ENCODE measurements at regions not wholly inside any gene's neighbourhood (a gene's known extent, or its start where the extent isn't known, plus 50 kb on each side); places are given as distances from the start of the nearest gene placed in this dataset.

GRCh38 chr17:5869041-5869745, 201.0 kb upstream of the WSCD1 start:
- TF ChIP-seq CTCF (IDR thresholded peaks at IDR 0.05; ENCODE audit: insufficient read depth, low read length, poor library complexity, severe bottlenecking), result no peak
- no peak for DNase-seq (ENCODE audit: low read depth)
- no peaks in the 10 kb centered on the region for H3K36me3 ChIP-seq (ENCODE audit: control insufficient read depth, insufficient read depth, low read length)
- H3K27me3 ChIP-seq (ENCODE audit: control insufficient read depth, insufficient read depth, low read length), result no peaks in the 10 kb centered on the region
- no peak overlapping the region for H3K4me3 ChIP-seq (ENCODE audit: low read depth, low read length)

GRCh38 chr17:5870231-5870953, 199.8 kb upstream of the WSCD1 start:
- H3K27me3 ChIP-seq (ENCODE audit: control insufficient read depth, insufficient read depth, low read length), result no peaks in the 10 kb centered on the region
- TF ChIP-seq CTCF (IDR thresholded peaks at IDR 0.05; ENCODE audit: insufficient read depth, low read length, poor library complexity, severe bottlenecking), result no peak
- H3K36me3 ChIP-seq (ENCODE audit: control insufficient read depth, insufficient read depth, low read length), result no peaks in the 10 kb centered on the region
- no peak for DNase-seq (ENCODE audit: low read depth)
- no peak overlapping the region for H3K4me3 ChIP-seq (ENCODE audit: low read depth, low read length)

GRCh38 chr17:5871666-5872065, 198.5 kb upstream of the WSCD1 start:
- Histone ChIP-seq H3K4me3 (ENCODE audit: low read depth, low read length) (no peak overlapping the region), H3K27me3 (ENCODE audit: control insufficient read depth, insufficient read depth, low read length) (no peaks in the 10 kb centered on the region), H3K36me3 (ENCODE audit: control insufficient read depth, insufficient read depth, low read length) (no peaks in the 10 kb centered on the region)
- no peak for DNase-seq (ENCODE audit: low read depth)
- no peak for TF ChIP-seq CTCF (IDR thresholded peaks at IDR 0.05; ENCODE audit: insufficient read depth, low read length, poor library complexity, severe bottlenecking)

GRCh38 chr17:5872831-5873230, 197.3 kb upstream of the WSCD1 start:
- no peaks in the 10 kb centered on the region for H3K36me3 ChIP-seq (ENCODE audit: control insufficient read depth, insufficient read depth, low read length)
- no peak overlapping the region for H3K4me3 ChIP-seq (ENCODE audit: low read depth, low read length)
- no peaks in the 10 kb centered on the region for H3K27me3 ChIP-seq (ENCODE audit: control insufficient read depth, insufficient read depth, low read length)
- TF ChIP-seq CTCF (IDR thresholded peaks at IDR 0.05; ENCODE audit: insufficient read depth, low read length, poor library complexity, severe bottlenecking), result no peak
- DNase-seq (ENCODE audit: low read depth), result no peak

GRCh38 chr17:5873781-5874180, 196.4 kb upstream of the WSCD1 start:
- H3K4me3 ChIP-seq (ENCODE audit: low read depth, low read length), result no peak overlapping the region
- DNase-seq (ENCODE audit: low read depth), result no peak
- H3K27me3 ChIP-seq (ENCODE audit: control insufficient read depth, insufficient read depth, low read length), result no peaks in the 10 kb centered on the region
- no peak for TF ChIP-seq CTCF (IDR thresholded peaks at IDR 0.05; ENCODE audit: insufficient read depth, low read length, poor library complexity, severe bottlenecking)
- H3K36me3 ChIP-seq (ENCODE audit: control insufficient read depth, insufficient read depth, low read length), result no peaks in the 10 kb centered on the region
